HCT116 (cell line): ENCODE measurements at regions not wholly inside any gene's neighbourhood (a gene's known extent, or its start where the extent isn't known, plus 50 kb on each side); places are given as distances from the start of the nearest gene placed in this dataset.

Experiments
- ATAC-seq: fragments of 200-7000 bp; cut with Tn5 transposase; 2 replicates; pipeline ENCODE4 v1.9.1; 2020; ENCODE audit warnings: mild to moderate bottlenecking, moderate library complexity
- BruUV-seq: library from RNA; stranded (reverse); fragments of 400-500 nt; replicated peaks from 2 replicates; lab custom pipeline; 2021; lab: Mats Ljungman, UMichigan
- CTCF ChIA-PET: fragments of 300-600 bp; sonication (Branson Sonifier 250); formaldehyde crosslinking; loops from one replicate; lab custom pipeline; 2021; ENCODE audit warnings: antibody characterized with exemption; lab: Charles Lee
- POLR2A ChIA-PET: fragments of 300-600, 350-600 bp; sonication (Branson Sonifier 250); formaldehyde crosslinking; loops from one replicate; lab custom pipeline; 2021; ENCODE audit warnings: antibody characterized with exemption; lab: Charles Lee
- RAD21 ChIA-PET, 2 experiments: fragments of 300-600 bp; sonication (Branson Sonifier 250); formaldehyde crosslinking; loops; one replicate each; lab custom pipeline; 2023; ENCODE audit warnings: low total read pairs in 2 of 2; ENCODE audit not compliant: uncharacterized antibody in 2 of 2, unreplicated experiment in 2 of 2, low non-redundant PET in 1 of 2; lab: Charles Lee
- DNase-seq: peaks from one replicate; pipeline ENCODE4 v3.0.0-alpha.2; 2010; ENCODE audit warnings: low read depth, low spot score
- H2AFZ ChIP-seq: fragments of 200-600 bp; shearing (Covaris generic), sonication (generic); 2 replicates; pipeline ENCODE4 v1.6.1; 2017; ENCODE audit warnings: low read depth, mixed run types, mixed read lengths, antibody characterized with exemption, low read length; ENCODE audit not compliant: poor library complexity, severe bottlenecking
- H3K27ac ChIP-seq: 2 replicates; pipeline ENCODE4 v1.5.1; 2012; ENCODE audit warnings: low read depth, low read length
- H3K27me3 ChIP-seq: fragments of 200-600 bp; sonication (generic); 2 replicates; pipeline ENCODE4 v1.6.1; 2016; ENCODE audit warnings: mixed run types, low read length, mixed read lengths; ENCODE audit not compliant: insufficient read depth
- H3K36me3 ChIP-seq, 2 experiments: fragments of 200-500 bp in 1 of 2; fragments of 200-600 bp in 1 of 2; sonication (Bioruptor generic) in 1 of 2; sonication (generic) in 1 of 2; 2 replicates each; pipeline versions ENCODE4 v1.5.1 to v1.6.1; 2014 to 2016; ENCODE audit warnings: low read length in 2 of 2, inconsistent platforms in 1 of 2, mixed read lengths in 1 of 2, mixed run types in 1 of 2; ENCODE audit not compliant: insufficient read depth in 2 of 2, control insufficient read depth in 1 of 2
- H3K4me1 ChIP-seq, 2 experiments: fragments of 200-600 bp in 1 of 2; sonication (generic) in 1 of 2; 2 replicates each; pipeline versions ENCODE4 v1.5.1 to v1.6.1; 2012 to 2017; ENCODE audit warnings: low read length in 2 of 2, inconsistent platforms in 1 of 2, mild to moderate bottlenecking in 1 of 2, mixed read lengths in 1 of 2, mixed run types in 1 of 2, moderate library complexity in 1 of 2; ENCODE audit not compliant: insufficient read depth in 2 of 2, control insufficient read depth in 1 of 2
- H3K4me2 ChIP-seq: fragments of 200-600 bp; sonication (generic); 2 replicates; pipeline ENCODE4 v1.6.1; 2017; ENCODE audit warnings: mixed run types, low read length, mixed read lengths
- H3K4me3 ChIP-seq, 2 experiments: fragments of 200-600 bp in 1 of 2; sonication (generic) in 1 of 2; replicated peaks in 1 of 2; 2 replicates each; pipeline ENCODE4 v1.5.1; 2011 to 2016; ENCODE audit warnings: low read length in 2 of 2, control low read depth in 1 of 2, low read depth in 1 of 2, mild to moderate bottlenecking in 1 of 2, mixed read lengths in 1 of 2, mixed run types in 1 of 2
- H3K79me2 ChIP-seq: fragments of 200-600 bp; sonication (generic); 2 replicates; pipeline ENCODE4 v1.6.1; 2017; ENCODE audit warnings: mild to moderate bottlenecking, mixed run types, low read length, moderate library complexity, mixed read lengths; ENCODE audit not compliant: insufficient read depth
- H3K9ac ChIP-seq: fragments of 200-600 bp; sonication (generic); 2 replicates; pipeline ENCODE4 v1.6.1; 2016; ENCODE audit warnings: low read length, mixed read lengths
- H3K9me2 ChIP-seq: fragments of 200-600 bp; sonication (generic), shearing (Covaris generic); 2 replicates; pipeline ENCODE4 v1.6.1; 2017; ENCODE audit warnings: mixed run types, mild to moderate bottlenecking, moderate library complexity; ENCODE audit not compliant: insufficient read depth
- H3K9me3 ChIP-seq, 2 experiments: fragments of 200-500 bp in 1 of 2; fragments of 200-600 bp in 1 of 2; sonication (Bioruptor generic) in 1 of 2; sonication (generic) in 1 of 2; 2 replicates each; pipeline ENCODE4 v1.6.1; 2014 to 2017; ENCODE audit warnings: low read length in 2 of 2, mixed read lengths in 2 of 2, inconsistent platforms in 1 of 2, low read depth in 1 of 2, mild to moderate bottlenecking in 1 of 2, mixed run types in 1 of 2, moderate library complexity in 1 of 2; ENCODE audit not compliant: control insufficient read depth in 1 of 2, insufficient read depth in 1 of 2
- H4K20me1 ChIP-seq: fragments of 200-600 bp; sonication (generic), shearing (Covaris generic); 2 replicates; pipeline ENCODE4 v1.6.1; 2017; ENCODE audit warnings: mixed run types, mild to moderate bottlenecking, moderate library complexity; ENCODE audit not compliant: insufficient read depth
- CBX3 ChIP-seq: IDR thresholded peaks from 2 replicates; pipeline ENCODE4 v1.6.1; 2012; ENCODE audit warnings: low read depth
- EGR1 ChIP-seq: IDR thresholded peaks from 2 replicates; pipeline ENCODE4 v1.6.1; 2012; ENCODE audit warnings: low read depth
- ELF1 ChIP-seq: IDR thresholded peaks from 2 replicates; pipeline ENCODE4 v1.6.1; 2012; ENCODE audit warnings: low read depth, borderline replicate concordance
- EZH2 ChIP-seq: fragments of 200-600 bp; sonication (generic); IDR thresholded peaks from 2 replicates; pipeline ENCODE4 v1.6.1; 2017; ENCODE audit warnings: antibody characterized with exemption, mixed run types
- EZH2phosphoT487 ChIP-seq: fragments of 200-600 bp; IDR thresholded peaks from 2 replicates; pipeline ENCODE4 v1.6.1; 2018; ENCODE audit warnings: antibody characterized with exemption, borderline replicate concordance
- JUND ChIP-seq: IDR thresholded peaks from 2 replicates; pipeline ENCODE4 v1.6.1; 2012
- MAX ChIP-seq: IDR thresholded peaks from 2 replicates; pipeline ENCODE4 v1.6.1; 2012
- POLR2A ChIP-seq: IDR thresholded peaks from 2 replicates; pipeline ENCODE4 v1.7.0; 2011; ENCODE audit warnings: borderline replicate concordance; ENCODE audit not compliant: insufficient read depth, insufficient read length; ENCODE audit errors: extremely low read depth
- RAD21 ChIP-seq: IDR thresholded peaks from 2 replicates; pipeline ENCODE4 v1.6.1; 2012; ENCODE audit warnings: low read depth, mild to moderate bottlenecking
- SIN3A ChIP-seq: IDR thresholded peaks from 2 replicates; pipeline ENCODE4 v1.6.1; 2012; ENCODE audit warnings: low read depth
- SP1 ChIP-seq: IDR thresholded peaks from 2 replicates; pipeline ENCODE4 v1.6.1; 2012; ENCODE audit warnings: low read depth
- SRF ChIP-seq: IDR thresholded peaks from 2 replicates; pipeline ENCODE4 v1.6.1; 2012; ENCODE audit warnings: low read depth
- TCF7L2 ChIP-seq: IDR thresholded peaks from 2 replicates; pipeline ENCODE4 v1.7.0; 2011; ENCODE audit warnings: borderline replicate concordance, inconsistent platforms; ENCODE audit not compliant: insufficient read depth, insufficient read length; ENCODE audit errors: extremely low read depth
- ZBTB33 ChIP-seq: IDR thresholded peaks from 2 replicates; pipeline ENCODE4 v1.6.1; 2011; ENCODE audit warnings: mild to moderate bottlenecking, low read length, moderate library complexity; ENCODE audit not compliant: insufficient replicate concordance; ENCODE audit errors: extremely low read depth
- ZFX ChIP-seq: fragments of 450-650 bp; IDR thresholded peaks from 2 replicates; pipeline ENCODE4 v1.6.1; 2017
- intact Hi-C: fragments of 100-400 bp; cut with micrococcal nuclease; formaldehyde crosslinking; loops from 2 replicates; pipeline ENCODE4 v1.10.0; 2022
- TF ChIP-seq, protein P1 (sequence below): IDR thresholded peaks from 2 replicates; pipeline ENCODE4 v1.6.1; 2012
- TF ChIP-seq, protein P2 (sequence below), 3 experiments: fragments of 200-600 bp in 1 of 3; sonication (generic) in 1 of 3; IDR thresholded peaks in 2 of 3; conservative IDR thresholded peaks in 1 of 3; 2 replicates each; pipeline ENCODE4 v1.5.1; 2012 to 2017; ENCODE audit warnings: low read depth in 2 of 3, low read length in 2 of 3, antibody characterized with exemption in 1 of 3, borderline replicate concordance in 1 of 3, control low read depth in 1 of 3, mild to moderate bottlenecking in 1 of 3, mixed read lengths in 1 of 3, mixed run types in 1 of 3, moderate library complexity in 1 of 3; ENCODE audit not compliant: insufficient read depth in 1 of 3

- RAD21 ChIA-PET, result no interaction called here
- H3K27ac ChIP-seq, result no peak overlapping the region
- TF ChIP-seq TCF7L2, result no peak
- TF ChIP-seq EZH2phosphoT487, result no peak
- no peak for TF ChIP-seq SP1
- TF ChIP-seq, protein P1, sequence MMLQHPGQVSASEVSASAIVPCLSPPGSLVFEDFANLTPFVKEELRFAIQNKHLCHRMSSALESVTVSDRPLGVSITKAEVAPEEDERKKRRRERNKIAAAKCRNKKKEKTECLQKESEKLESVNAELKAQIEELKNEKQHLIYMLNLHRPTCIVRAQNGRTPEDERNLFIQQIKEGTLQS, result no peak
- no peak for TF ChIP-seq ZFX
- TF ChIP-seq CBX3, result no peak
- no peak for TF ChIP-seq SIN3A
- TF ChIP-seq ELF1, result no peak
- no peak for TF ChIP-seq EGR1
- TF ChIP-seq, all 23 proteins: peak for 0
Measured at GRCh38 chr13:30819136-30819888, 84.0 kb downstream of the ALOX5AP start.

GRCh38 chr13:30821421-30821820, 84.7 kb upstream of the MEDAG start:
- H2AFZ ChIP-seq, result no peak overlapping the region
- H3K9ac ChIP-seq, result no peak overlapping the region
- intact Hi-C loops, result no loop called here
- no peak for ATAC-seq
- H3K9me2 ChIP-seq, result no peaks in the 10 kb centered on the region
- DNase-seq, result no peak
- no peaks in the 10 kb centered on the region for H3K36me3 ChIP-seq
- no peaks in the 10 kb centered on the region for H4K20me1 ChIP-seq
- ChIA-PET RAD21 (no interaction called here), POLR2A (no interaction called here), CTCF (no interaction called here)
- no TSS peak for BruUV-seq
- H3K4me2 ChIP-seq, result no peak overlapping the region
- no peak overlapping the region for H3K4me3 ChIP-seq
- peaks cover 0 to 9% of the 10 kb centered on the region in 2 experiments; a peak in 1 of 4 replicates for H3K4me1 ChIP-seq
- H3K27ac ChIP-seq, result no peak overlapping the region
- H3K79me2 ChIP-seq, result no peaks in the 10 kb centered on the region
- H3K9me3 ChIP-seq, result no peaks in the 10 kb centered on the region
- no peaks in the 10 kb centered on the region for H3K27me3 ChIP-seq
- TF ChIP-seq ZFX, result no peak
- TF ChIP-seq TCF7L2, result no peak
- TF ChIP-seq, protein P2, sequence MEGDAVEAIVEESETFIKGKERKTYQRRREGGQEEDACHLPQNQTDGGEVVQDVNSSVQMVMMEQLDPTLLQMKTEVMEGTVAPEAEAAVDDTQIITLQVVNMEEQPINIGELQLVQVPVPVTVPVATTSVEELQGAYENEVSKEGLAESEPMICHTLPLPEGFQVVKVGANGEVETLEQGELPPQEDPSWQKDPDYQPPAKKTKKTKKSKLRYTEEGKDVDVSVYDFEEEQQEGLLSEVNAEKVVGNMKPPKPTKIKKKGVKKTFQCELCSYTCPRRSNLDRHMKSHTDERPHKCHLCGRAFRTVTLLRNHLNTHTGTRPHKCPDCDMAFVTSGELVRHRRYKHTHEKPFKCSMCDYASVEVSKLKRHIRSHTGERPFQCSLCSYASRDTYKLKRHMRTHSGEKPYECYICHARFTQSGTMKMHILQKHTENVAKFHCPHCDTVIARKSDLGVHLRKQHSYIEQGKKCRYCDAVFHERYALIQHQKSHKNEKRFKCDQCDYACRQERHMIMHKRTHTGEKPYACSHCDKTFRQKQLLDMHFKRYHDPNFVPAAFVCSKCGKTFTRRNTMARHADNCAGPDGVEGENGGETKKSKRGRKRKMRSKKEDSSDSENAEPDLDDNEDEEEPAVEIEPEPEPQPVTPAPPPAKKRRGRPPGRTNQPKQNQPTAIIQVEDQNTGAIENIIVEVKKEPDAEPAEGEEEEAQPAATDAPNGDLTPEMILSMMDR (IDR thresholded peaks at IDR 0.05 in 2 of 3, conservative IDR thresholded peaks at IDR 0.05 in 1 of 3; ENCODE audit: borderline replicate concordance in 1 of 3, insufficient read depth in 1 of 3, low read depth in 2 of 3, low read length in 2 of 3), result no peak
- no peak for TF ChIP-seq ZBTB33
- no peak for TF ChIP-seq MAX
- TF ChIP-seq SRF, result no peak
- TF ChIP-seq POLR2A, result no peak
- no peak for TF ChIP-seq JUND
- TF ChIP-seq RAD21, result no peak
- no peak for TF ChIP-seq EZH2

More at GRCh38 chr13:30819136-30819888, 84.0 kb downstream of the ALOX5AP start:
- no peak for DNase-seq
- Histone ChIP-seq H3K9ac (no peak overlapping the region), H2AFZ (no peak overlapping the region), H3K4me2 (no peak overlapping the region), H3K4me3 (no peak overlapping the region), H3K79me2 (no peaks in the 10 kb centered on the region), H3K36me3 (no peaks in the 10 kb centered on the region), H3K27me3 (no peaks in the 10 kb centered on the region), H3K9me3 (no peaks in the 10 kb centered on the region), H3K4me1 (peaks cover 0 to 9% of the 10 kb centered on the region in 2 experiments; a peak in 1 of 4 replicates), H4K20me1 (no peaks in the 10 kb centered on the region), H3K9me2 (no peaks in the 10 kb centered on the region)
- CTCF ChIA-PET, result interaction anchor here (0.9 kb wide), 1 partner anchor 12 kb away, joined by 3 read pairs; no protein-coding TSS in a partner anchor
- POLR2A ChIA-PET, result no interaction called here
- no TSS peak for BruUV-seq
- ATAC-seq, result no peak
- intact Hi-C loops, result no loop called here
